A673 (cell line): ENCODE measurements at regions not wholly inside any gene's neighbourhood (a gene's known extent, or its start where the extent isn't known, plus 50 kb on each side); places are given as distances from the start of the nearest gene placed in this dataset.

Experiments used
- BruUV-seq: library from RNA; stranded (reverse); fragments of 400-500 nt; replicated peaks from 2 replicates; lab custom pipeline; 2021; lab: Mats Ljungman, UMichigan
- CTCF ChIA-PET: fragments of 300-600 bp; sonication (Branson Sonifier 250); formaldehyde crosslinking; loops from one replicate; lab custom pipeline; 2022; ENCODE audit warnings: antibody characterized with exemption; lab: Charles Lee
- POLR2A ChIA-PET: fragments of 300-600 bp; sonication (Branson Sonifier 250); formaldehyde crosslinking; loops from one replicate; lab custom pipeline; 2022; ENCODE audit warnings: antibody characterized with exemption; ENCODE audit not compliant: low non-redundant PET; lab: Charles Lee
- DNase-seq: peaks from one replicate; pipeline ENCODE4 v3.0.0-alpha.2; 2015; ENCODE audit warnings: low spot score
- H3K27ac ChIP-seq: fragments of 200-600 bp; sonication (generic); 2 replicates; pipeline ENCODE4 v1.5.1; 2016; ENCODE audit warnings: mixed run types, low read depth, mild to moderate bottlenecking, mixed read lengths, antibody characterized with exemption, low read length; ENCODE audit not compliant: poor library complexity, severe bottlenecking
- H3K27me3 ChIP-seq: fragments of 200-600 bp; sonication (generic); replicated peaks from 2 replicates; pipeline ENCODE4 v1.6.1; 2017; ENCODE audit warnings: mixed run types, low read depth, mild to moderate bottlenecking, mixed read lengths, antibody characterized with exemption, low read length; ENCODE audit not compliant: insufficient read depth, poor library complexity
- H3K36me3 ChIP-seq: fragments of 200-600 bp; sonication (generic); 2 replicates; pipeline ENCODE4 v1.6.1; 2016; ENCODE audit warnings: mixed run types, mild to moderate bottlenecking, mixed read lengths, antibody characterized with exemption, low read length; ENCODE audit not compliant: insufficient read depth, poor library complexity, severe bottlenecking
- H3K4me1 ChIP-seq: fragments of 200-600 bp; sonication (generic); 2 replicates; pipeline ENCODE4 v1.6.1; 2017; ENCODE audit warnings: mixed run types, mild to moderate bottlenecking, mixed read lengths, antibody characterized with exemption, low read length; ENCODE audit not compliant: insufficient read depth, poor library complexity, severe bottlenecking
- H3K4me3 ChIP-seq: fragments of 200-600 bp; sonication (generic); 2 replicates; pipeline ENCODE4 v1.5.1; 2016; ENCODE audit warnings: low read depth, mixed run types, mild to moderate bottlenecking, mixed read lengths, low read length; ENCODE audit not compliant: poor library complexity, severe bottlenecking
- H3K9me3 ChIP-seq: fragments of 200-600 bp; sonication (generic); 2 replicates; pipeline ENCODE4 v1.6.1; 2016; ENCODE audit warnings: mixed run types, low read depth, mild to moderate bottlenecking, mixed read lengths, antibody characterized with exemption, low read length; ENCODE audit not compliant: poor library complexity, severe bottlenecking
- EZH2 ChIP-seq: fragments of 200-600 bp; sonication (generic); IDR thresholded peaks from 2 replicates; pipeline ENCODE4 v1.6.1; 2017; ENCODE audit warnings: borderline replicate concordance, low read depth, mild to moderate bottlenecking, mixed read lengths, antibody characterized with exemption, low read length; ENCODE audit not compliant: poor library complexity, severe bottlenecking
- intact Hi-C: fragments of 100-400 bp; cut with micrococcal nuclease; formaldehyde crosslinking; loops from one replicate; pipeline ENCODE4 v1.10.0; 2022; ENCODE audit not compliant: unreplicated experiment
- TF ChIP-seq, protein P1 (sequence below): fragments of 300-800, 200-600 bp; sonication (generic); conservative IDR thresholded peaks from 2 replicates; pipeline ENCODE4 v1.5.1; 2017; ENCODE audit warnings: low read depth, mild to moderate bottlenecking, antibody characterized with exemption, low read length, moderate library complexity, mixed read lengths

DNA sequence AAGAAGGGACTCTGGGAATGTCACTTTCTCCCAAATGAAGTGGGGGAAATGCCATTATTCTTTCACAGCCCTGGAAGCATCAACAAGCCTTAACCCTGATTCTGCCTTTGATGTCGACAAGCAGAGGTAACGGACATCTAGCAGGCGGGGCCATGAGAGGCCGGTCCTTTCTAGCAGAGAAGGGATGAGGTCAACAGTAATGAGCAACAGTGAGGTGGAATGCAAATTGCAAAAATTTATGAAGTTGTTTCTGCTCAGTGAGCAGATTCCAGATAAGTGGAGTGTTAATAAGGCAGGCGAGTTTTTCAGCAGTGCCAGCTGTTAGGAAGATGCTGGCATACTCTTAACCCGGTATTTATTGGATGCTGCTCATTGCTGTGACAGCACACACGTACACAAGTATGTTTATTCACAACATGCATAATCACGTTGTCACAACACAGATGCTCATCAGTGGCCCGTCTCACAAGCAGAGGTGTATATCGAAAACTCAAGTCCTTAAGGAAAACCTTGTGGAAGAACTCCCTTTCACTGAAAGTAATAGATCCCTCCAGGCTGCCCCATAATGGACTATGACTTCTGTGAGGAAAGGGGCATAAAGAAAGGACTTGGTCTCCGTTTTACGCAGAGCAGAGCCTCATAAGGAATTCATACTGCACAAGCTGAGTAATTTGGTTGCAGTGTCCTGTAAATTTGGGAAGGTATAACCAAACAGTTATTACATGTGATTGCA, 329.0 kb downstream of the IGSF11 start:
- Histone ChIP-seq H3K27ac (no peak overlapping the region), H3K36me3 (no peaks in the 10 kb centered on the region), H3K4me3 (no peak overlapping the region), H3K9me3 (no peaks in the 10 kb centered on the region), H3K27me3 (no peaks in the 10 kb centered on the region), H3K4me1 (no peaks in the 10 kb centered on the region)
- BruUV-seq, result no TSS peak
- intact Hi-C loops, result no loop called here
- no peak for DNase-seq
- TF ChIP-seq, protein P1, sequence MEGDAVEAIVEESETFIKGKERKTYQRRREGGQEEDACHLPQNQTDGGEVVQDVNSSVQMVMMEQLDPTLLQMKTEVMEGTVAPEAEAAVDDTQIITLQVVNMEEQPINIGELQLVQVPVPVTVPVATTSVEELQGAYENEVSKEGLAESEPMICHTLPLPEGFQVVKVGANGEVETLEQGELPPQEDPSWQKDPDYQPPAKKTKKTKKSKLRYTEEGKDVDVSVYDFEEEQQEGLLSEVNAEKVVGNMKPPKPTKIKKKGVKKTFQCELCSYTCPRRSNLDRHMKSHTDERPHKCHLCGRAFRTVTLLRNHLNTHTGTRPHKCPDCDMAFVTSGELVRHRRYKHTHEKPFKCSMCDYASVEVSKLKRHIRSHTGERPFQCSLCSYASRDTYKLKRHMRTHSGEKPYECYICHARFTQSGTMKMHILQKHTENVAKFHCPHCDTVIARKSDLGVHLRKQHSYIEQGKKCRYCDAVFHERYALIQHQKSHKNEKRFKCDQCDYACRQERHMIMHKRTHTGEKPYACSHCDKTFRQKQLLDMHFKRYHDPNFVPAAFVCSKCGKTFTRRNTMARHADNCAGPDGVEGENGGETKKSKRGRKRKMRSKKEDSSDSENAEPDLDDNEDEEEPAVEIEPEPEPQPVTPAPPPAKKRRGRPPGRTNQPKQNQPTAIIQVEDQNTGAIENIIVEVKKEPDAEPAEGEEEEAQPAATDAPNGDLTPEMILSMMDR, result no peak
- TF ChIP-seq EZH2, result no peak
- ChIA-PET POLR2A (no interaction called here), CTCF (no interaction called here)

DNA sequence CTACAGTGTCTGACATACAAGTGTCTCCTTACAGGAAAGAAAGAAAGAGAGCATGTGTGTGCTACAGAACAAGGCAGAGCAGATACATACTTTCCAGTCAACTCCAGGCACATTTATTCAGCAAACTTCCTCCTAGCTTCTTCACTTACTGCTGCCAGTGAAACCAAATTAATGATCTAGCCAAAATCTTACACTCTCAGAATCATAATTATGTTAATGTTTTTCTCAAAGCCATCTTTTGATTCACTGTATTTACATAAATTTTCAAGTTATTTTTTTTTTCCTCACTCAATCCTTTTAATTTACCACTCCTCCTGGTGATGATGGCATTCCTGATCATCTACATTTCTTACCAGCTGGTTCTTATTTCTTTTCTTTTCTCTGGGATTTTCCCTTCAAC, 326.7 kb downstream of the IGSF11 start:
- H3K4me3 ChIP-seq, result no peak overlapping the region
- POLR2A ChIA-PET, result no interaction called here
- no peak for DNase-seq
- CTCF ChIA-PET, result no interaction called here
- intact Hi-C loops, result no loop called here
- H3K36me3 ChIP-seq, result no peaks in the 10 kb centered on the region
- BruUV-seq, result no TSS peak
- no peak overlapping the region for H3K27ac ChIP-seq
- no peaks in the 10 kb centered on the region for H3K9me3 ChIP-seq
- no peaks in the 10 kb centered on the region for H3K4me1 ChIP-seq
- TF ChIP-seq, protein P1, result no peak
- no peak for TF ChIP-seq EZH2
- no peaks in the 10 kb centered on the region for H3K27me3 ChIP-seq

DNA sequence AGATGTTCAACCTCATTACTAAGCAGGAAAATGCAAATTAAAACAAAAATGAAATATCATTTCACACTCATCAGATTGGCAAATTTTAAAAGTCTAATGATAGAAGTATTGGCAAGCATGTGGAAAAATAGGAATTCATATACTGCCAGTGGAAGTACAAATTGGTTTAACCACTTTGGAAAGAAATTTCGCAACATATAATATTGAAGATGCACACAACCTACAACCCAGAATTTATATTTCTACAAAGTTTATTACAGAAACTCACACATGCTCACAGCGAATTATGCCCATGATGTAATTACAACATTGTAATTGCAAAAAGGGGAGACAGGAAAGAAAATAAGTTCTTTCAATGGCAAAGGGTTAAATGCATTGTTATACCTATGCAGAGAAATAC, 324.1 kb downstream of the IGSF11 start:
- CTCF ChIA-PET, result no interaction called here
- intact Hi-C loops, result no loop called here
- Histone ChIP-seq H3K27ac (no peak overlapping the region), H3K27me3 (no peaks in the 10 kb centered on the region), H3K4me1 (no peaks in the 10 kb centered on the region), H3K36me3 (no peaks in the 10 kb centered on the region), H3K4me3 (no peak overlapping the region), H3K9me3 (no peaks in the 10 kb centered on the region)
- TF ChIP-seq, protein P1, result no peak
- no peak for TF ChIP-seq EZH2
- BruUV-seq, result no TSS peak
- POLR2A ChIA-PET, result no interaction called here
- no peak for DNase-seq
